Tibial nerve (tissue), 4 donors: ENCODE measurements at regions not wholly inside any gene's neighbourhood (a gene's known extent, or its start where the extent isn't known, plus 50 kb on each side); places are given as distances from the start of the nearest gene placed in this dataset.

Source experiments
- CTCF ChIP-seq, 5 experiments: fragments of 200-600 bp in 3 of 5; fragments of 450-650 bp in 2 of 5; sonication (generic) in 3 of 5; IDR thresholded peaks; one replicate each; pipeline ENCODE4 v1.5.1; 2016 to 2019; ENCODE audit warnings: antibody characterized with exemption in 5 of 5, mild to moderate bottlenecking in 3 of 5, moderate library complexity in 2 of 5
- EP300 ChIP-seq, 2 donors: sonication (generic); formaldehyde crosslinking; IDR thresholded peaks; one replicate each; pipeline ENCODE4 v1.6.1; 2017; ENCODE audit warnings: antibody characterized with exemption in 2 of 2, mild to moderate bottlenecking in 1 of 2
- POLR2A ChIP-seq, 2 donors: fragments of 450-650 bp; IDR thresholded peaks; one replicate each; pipeline ENCODE4 v1.6.1; 2017; ENCODE audit warnings: antibody characterized with exemption in 2 of 2, mild to moderate bottlenecking in 2 of 2, moderate library complexity in 2 of 2

GRCh38 chr10:106107706-106108105, 1056.8 kb downstream of the SORCS1 start:
- TF ChIP-seq CTCF (IDR thresholded peaks at IDR 0.05) = no peak
- no peak for TF ChIP-seq POLR2A (IDR thresholded peaks at IDR 0.05)
- TF ChIP-seq EP300 (IDR thresholded peaks at IDR 0.05) = no peak
